ENCODE measurements at regions not wholly inside any gene's neighbourhood (a gene's known extent, or its start where the extent isn't known, plus 50 kb on each side); places are given as distances from the start of the nearest gene placed in this dataset.

DNA sequence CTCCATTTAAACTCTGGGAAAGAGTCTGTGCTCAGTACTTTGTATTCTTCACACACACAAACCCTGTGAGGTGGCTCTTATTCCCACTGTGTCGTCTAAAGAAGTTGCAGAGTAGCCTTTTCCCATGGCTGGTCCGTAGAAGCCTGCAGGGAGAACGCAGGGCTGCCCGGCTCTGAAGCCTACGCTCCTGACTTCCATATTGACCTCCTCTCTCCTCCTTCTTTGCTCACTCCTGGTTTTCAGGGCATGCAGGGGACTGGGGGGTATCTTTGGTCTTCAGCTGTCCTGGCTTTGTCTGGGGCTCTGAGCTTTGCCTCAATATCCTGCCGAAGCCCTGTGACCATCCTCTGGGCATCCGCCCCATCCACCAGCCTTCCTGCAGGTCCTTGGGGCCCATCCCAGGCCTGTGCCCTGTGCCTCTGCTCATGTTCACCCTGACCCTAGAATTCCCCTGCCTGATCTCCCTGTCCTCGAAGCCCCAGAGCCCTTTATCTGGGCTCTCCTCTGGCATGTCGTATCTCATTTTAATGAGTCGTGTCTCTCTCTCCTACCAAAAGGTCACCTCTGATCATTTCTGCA lies 83.8 kb upstream of the FSTL4 start (continued):
- TF ChIP-seq SIN3A (conservative IDR thresholded peaks at IDR 0.05 in 1 of 2, IDR thresholded peaks at IDR 0.05 in 1 of 2; ENCODE audit: low read depth in 1 of 2, low read length in 2 of 2): no peak
- no peak for TF ChIP-seq POLR2AphosphoS5 (IDR thresholded peaks at IDR 0.05; ENCODE audit: low read depth, low read length)
- TF ChIP-seq CEBPB (IDR thresholded peaks at IDR 0.05; ENCODE audit: low read depth, low read length): no peak
- TF ChIP-seq JUN (IDR thresholded peaks at IDR 0.05; ENCODE audit: low read depth, low read length): no peak
- no peak for TF ChIP-seq EGR1 (IDR thresholded peaks at IDR 0.05; ENCODE audit: borderline replicate concordance, low read depth, low read length)
- no peak for TF ChIP-seq CBX5 (IDR thresholded peaks at IDR 0.05; ENCODE audit: low read depth, low read length)
- TF ChIP-seq, protein P1, sequence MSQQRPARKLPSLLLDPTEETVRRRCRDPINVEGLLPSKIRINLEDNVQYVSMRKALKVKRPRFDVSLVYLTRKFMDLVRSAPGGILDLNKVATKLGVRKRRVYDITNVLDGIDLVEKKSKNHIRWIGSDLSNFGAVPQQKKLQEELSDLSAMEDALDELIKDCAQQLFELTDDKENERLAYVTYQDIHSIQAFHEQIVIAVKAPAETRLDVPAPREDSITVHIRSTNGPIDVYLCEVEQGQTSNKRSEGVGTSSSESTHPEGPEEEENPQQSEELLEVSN (IDR thresholded peaks at IDR 0.05): no peak
- TF ChIP-seq SP2 (IDR thresholded peaks at IDR 0.05; ENCODE audit: low read length): no peak
- no peak for TF ChIP-seq CREB1 (IDR thresholded peaks at IDR 0.05)
